GM12873 (cell line): ENCODE measurements at regions not wholly inside any gene's neighbourhood (a gene's known extent, or its start where the extent isn't known, plus 50 kb on each side); places are given as distances from the start of the nearest gene placed in this dataset.

ENCODE experiments used
- CTCF ChIP-seq: IDR thresholded peaks from 2 replicates; pipeline ENCODE4 v1.5.1; 2012; ENCODE audit warnings: low read depth, mild to moderate bottlenecking, moderate library complexity, low read length, control low read depth; ENCODE audit not compliant: insufficient read depth; ENCODE audit errors: missing control alignments

DNA sequence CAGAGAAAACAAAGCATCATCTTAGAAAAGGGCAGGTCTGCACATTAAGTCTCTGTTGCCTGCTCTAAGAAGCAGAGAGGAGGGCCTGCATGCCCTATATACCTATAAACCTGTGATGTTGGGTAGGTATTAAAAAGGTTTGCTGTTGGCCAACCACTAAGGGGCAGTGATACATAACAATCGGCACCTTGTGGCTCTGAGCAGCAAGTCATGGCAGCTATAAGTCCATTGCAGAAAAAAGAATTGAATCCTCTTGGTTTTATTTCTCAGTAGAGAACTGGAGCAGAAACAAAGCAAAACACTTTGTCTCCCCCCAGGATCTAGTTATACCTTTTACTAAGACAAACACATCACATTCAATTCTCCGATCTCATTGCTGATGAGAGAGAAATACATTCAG lies 1364.4 kb downstream of the STIM2 start:
- TF ChIP-seq CTCF: no peak

DNA sequence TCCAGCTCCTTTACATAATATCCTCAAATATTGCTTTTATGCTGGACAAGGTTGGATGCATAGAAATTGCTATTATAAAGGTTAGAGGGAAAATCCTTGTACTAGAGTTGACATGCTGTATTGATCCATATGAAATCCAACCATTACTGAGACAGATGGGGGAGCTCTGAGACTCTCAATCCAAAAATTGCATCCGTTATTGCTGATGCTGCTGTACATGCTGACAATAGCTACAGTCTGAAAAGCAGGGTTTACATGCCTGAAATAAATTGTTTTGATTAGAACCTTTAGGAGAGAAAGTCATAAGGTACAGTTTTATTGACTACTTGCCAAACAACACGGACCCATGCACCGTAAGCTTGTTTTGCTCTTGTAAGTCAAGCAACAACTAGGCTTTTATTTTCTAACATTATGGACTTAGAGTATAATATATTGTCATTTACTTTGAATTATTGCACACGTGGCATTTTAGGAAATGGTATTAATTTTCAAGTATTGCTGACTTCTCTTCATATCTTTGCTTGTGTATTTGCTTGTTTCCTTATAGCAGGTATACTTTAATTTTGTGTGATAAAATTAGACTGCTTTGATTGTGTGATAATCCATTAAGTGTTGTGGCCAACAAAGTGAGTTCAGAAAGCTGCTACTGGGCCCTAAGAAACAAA lies 1365.2 kb downstream of the STIM2 start:
- TF ChIP-seq CTCF: no peak

GRCh38 chr4:28226962-28227361 lies 1366.3 kb downstream of the STIM2 start:
- no peak for TF ChIP-seq CTCF

GRCh38 chr4:28227764-28228163 lies 1367.1 kb downstream of the STIM2 start:
- TF ChIP-seq CTCF: no peak

DNA sequence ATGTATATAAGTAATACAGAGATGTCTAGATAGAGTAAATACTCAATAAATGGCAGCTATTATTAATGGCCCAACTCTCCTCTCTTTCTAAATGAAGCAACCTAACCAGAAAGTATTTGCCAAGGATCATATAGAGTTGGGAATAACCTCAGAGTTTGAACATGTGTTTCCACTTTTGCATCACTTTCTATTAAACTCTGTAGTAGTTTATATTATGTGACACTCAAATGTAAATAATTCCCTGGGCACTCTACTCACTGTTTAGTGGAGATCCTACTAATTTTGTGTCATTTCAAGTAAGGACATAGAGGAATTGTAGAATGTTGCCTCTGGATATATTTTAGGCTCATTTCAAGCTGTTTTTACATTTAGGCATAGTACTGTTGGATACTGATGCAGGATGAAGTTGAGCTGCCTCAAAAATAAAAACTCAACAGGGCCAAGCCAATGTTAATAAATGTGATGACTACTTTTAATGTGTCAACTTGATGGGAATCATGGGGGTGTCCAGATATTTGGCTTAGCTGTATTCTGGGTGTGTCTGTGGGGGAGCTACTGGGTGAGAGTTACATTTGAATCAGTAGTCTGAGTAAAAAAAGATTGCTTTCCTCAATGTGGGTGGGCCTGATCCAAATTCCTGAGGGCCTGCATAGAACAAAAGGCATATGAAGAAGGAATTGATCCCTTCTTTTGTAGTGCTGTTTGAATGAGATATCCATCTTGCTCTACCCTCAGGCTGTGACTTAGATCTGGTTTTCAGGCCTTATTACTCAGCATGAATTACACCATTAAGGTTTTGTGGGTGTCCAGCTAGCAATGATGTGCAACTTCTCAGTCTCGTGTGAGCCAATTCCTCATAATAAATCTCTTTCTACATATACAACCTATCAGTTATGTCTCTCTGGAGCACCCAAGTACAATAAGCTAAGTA lies 1368.2 kb downstream of the STIM2 start:
- TF ChIP-seq CTCF: no peak

DNA sequence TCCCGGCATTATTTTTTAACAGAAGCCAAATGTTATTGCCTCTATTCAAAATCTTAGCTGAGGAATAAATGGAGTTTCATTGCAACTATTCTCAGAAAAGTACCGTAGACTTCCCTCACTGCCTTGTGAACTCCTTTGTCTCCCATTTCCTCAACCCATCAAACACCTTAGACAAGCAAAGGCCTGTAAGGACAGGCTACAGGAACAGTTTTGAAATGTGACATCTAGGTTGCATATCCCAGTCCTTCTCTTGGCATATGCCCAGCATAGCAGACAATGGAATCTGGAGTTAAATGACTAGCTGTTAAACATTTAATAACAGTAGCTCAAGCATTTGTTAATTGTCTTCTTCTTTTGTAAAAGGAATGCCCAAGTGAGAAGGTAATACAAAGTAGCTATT lies 1371.7 kb downstream of the STIM2 start:
- TF ChIP-seq CTCF: no peak

GRCh38 chr4:28232951-28233350 lies 1372.3 kb downstream of the STIM2 start:
- TF ChIP-seq CTCF: no peak
